Astrocyte (in vitro differentiated cells and primary cell): ENCODE measurements at regions not wholly inside any gene's neighbourhood (a gene's known extent, or its start where the extent isn't known, plus 50 kb on each side); places are given as distances from the start of the nearest gene placed in this dataset.

Experiments
- CTCF ChIP-seq: IDR thresholded peaks from 2 replicates; pipeline ENCODE4 v1.5.1; 2011; ENCODE audit warnings: low read depth, mild to moderate bottlenecking, inconsistent platforms, low read length, moderate library complexity; ENCODE audit not compliant: insufficient read depth
- EZH2 ChIP-seq: IDR thresholded peaks from 2 replicates; pipeline ENCODE4 v1.6.1; 2012; ENCODE audit warnings: mild to moderate bottlenecking, low read length, inconsistent platforms; ENCODE audit not compliant: insufficient read depth

- TF ChIP-seq CTCF (no peak), EZH2 (no peak)
Measured at GRCh38 chr13:37195621-37196020, 90.2 kb upstream of the CSNK1A1L start.
